Gastrocnemius medialis (tissue), 4 donors: ENCODE measurements at regions not wholly inside any gene's neighbourhood (a gene's known extent, or its start where the extent isn't known, plus 50 kb on each side); places are given as distances from the start of the nearest gene placed in this dataset.

Source experiments
- CTCF ChIP-seq, 5 experiments: fragments of 450-650 bp in 3 of 5; fragments of 200-600 bp in 2 of 5; sonication (generic) in 2 of 5; IDR thresholded peaks in 4 of 5; conservative IDR thresholded peaks in 1 of 5; 1 replicate in 4 of 5; 2 replicates in 1 of 5; pipeline ENCODE4 v1.5.1; 2016 to 2019; ENCODE audit warnings: antibody characterized with exemption in 5 of 5, mild to moderate bottlenecking in 3 of 5, moderate library complexity in 3 of 5
- POLR2A ChIP-seq, 2 donors: fragments of 450-650 bp; IDR thresholded peaks; one replicate each; pipeline ENCODE4 v1.6.1; 2017; ENCODE audit warnings: antibody characterized with exemption in 2 of 2, mild to moderate bottlenecking in 2 of 2, moderate library complexity in 2 of 2

- TF ChIP-seq CTCF (IDR thresholded peaks at IDR 0.05 in 4 of 5, conservative IDR thresholded peaks at IDR 0.05 in 1 of 5) (no peak), POLR2A (IDR thresholded peaks at IDR 0.05) (no peak)
Observed at GRCh38 chr3:5348229-5348902, 160.9 kb downstream of the EDEM1 start.
